ENCODE measurements at regions not wholly inside any gene's neighbourhood (a gene's known extent, or its start where the extent isn't known, plus 50 kb on each side); places are given as distances from the start of the nearest gene placed in this dataset.

- H4K20me1 ChIP-seq (ENCODE audit: insufficient read depth), result no peaks in the 10 kb centered on the region
- ChIA-PET POLR2A (no interaction called here), CTCF (no interaction called here), RAD21 (ENCODE audit: low non-redundant PET in 1 of 2, low total read pairs in 2 of 2, uncharacterized antibody in 2 of 2, unreplicated experiment in 2 of 2) (no interaction called here)
- no peak overlapping the region for H3K9ac ChIP-seq (ENCODE audit: low read length)
- peaks cover under 1 to 6% of the 10 kb centered on the region in 2 experiments for H3K4me1 ChIP-seq (ENCODE audit: control insufficient read depth in 1 of 2, insufficient read depth in 2 of 2, low read length in 2 of 2)
- no peak overlapping the region for H2AFZ ChIP-seq (ENCODE audit: low read depth, low read length, poor library complexity, severe bottlenecking)
- no peak for DNase-seq (ENCODE audit: low read depth, low spot score)
- TF ChIP-seq JUND (IDR thresholded peaks at IDR 0.05) (no peak), POLR2A (IDR thresholded peaks at IDR 0.05; ENCODE audit: borderline replicate concordance, extremely low read depth, insufficient read depth, insufficient read length) (no peak), ZFX (IDR thresholded peaks at IDR 0.05) (no peak), YY1 (IDR thresholded peaks at IDR 0.05; ENCODE audit: extremely low read depth, insufficient replicate concordance, low read depth, low read length) (no peak), EGR1 (IDR thresholded peaks at IDR 0.05; ENCODE audit: low read depth) (no peak), MAX (IDR thresholded peaks at IDR 0.05) (no peak), ZBTB33 (IDR thresholded peaks at IDR 0.05; ENCODE audit: extremely low read depth, insufficient replicate concordance, low read length) (no peak), CTCF (IDR thresholded peaks at IDR 0.05 in 2 of 3, conservative IDR thresholded peaks at IDR 0.05 in 1 of 3; ENCODE audit: borderline replicate concordance in 1 of 3, insufficient read depth in 1 of 3, low read depth in 2 of 3, low read length in 2 of 3) (no peak), CBX3 (IDR thresholded peaks at IDR 0.05; ENCODE audit: low read depth) (no peak)
- no peak for ATAC-seq
- BruUV-seq (replicated peaks), result no TSS peak
- H3K9me2 ChIP-seq (ENCODE audit: insufficient read depth), result no peaks in the 10 kb centered on the region; the same call in 1 of the 2 replicates
- H3K4me2 ChIP-seq (ENCODE audit: low read length), result no peak overlapping the region
- no peaks in the 10 kb centered on the region for H3K36me3 ChIP-seq (ENCODE audit: control insufficient read depth in 1 of 2, insufficient read depth in 2 of 2, low read length in 2 of 2)
- no peaks in the 10 kb centered on the region for H3K9me3 ChIP-seq (ENCODE audit: control insufficient read depth in 1 of 2, insufficient read depth in 1 of 2, low read depth in 1 of 2, low read length in 2 of 2)
- no peak overlapping the region for H3K4me3 ChIP-seq (replicated peaks in 1 of 2; ENCODE audit: low read depth in 1 of 2, low read length in 2 of 2)
- no peaks in the 10 kb centered on the region for H3K79me2 ChIP-seq (ENCODE audit: insufficient read depth, low read length)
- no peaks in the 10 kb centered on the region for H3K27me3 ChIP-seq (ENCODE audit: insufficient read depth, low read length)
- no peak overlapping the region for H3K27ac ChIP-seq (ENCODE audit: low read depth, low read length)
- intact Hi-C loops (cut with micrococcal nuclease), result no loop called here
These were observed 132.0 kb upstream of the CACHD1 start for GRCh38 chr1:64337926-64338325.
